ENCODE measurements at regions not wholly inside any gene's neighbourhood (a gene's known extent, or its start where the extent isn't known, plus 50 kb on each side); places are given as distances from the start of the nearest gene placed in this dataset.
"Not testable (repeated sequence)": the region's sequence is repeated elsewhere in the genome, so short reads cannot be mapped to it uniquely, and the experiment has no call there.

DNA sequence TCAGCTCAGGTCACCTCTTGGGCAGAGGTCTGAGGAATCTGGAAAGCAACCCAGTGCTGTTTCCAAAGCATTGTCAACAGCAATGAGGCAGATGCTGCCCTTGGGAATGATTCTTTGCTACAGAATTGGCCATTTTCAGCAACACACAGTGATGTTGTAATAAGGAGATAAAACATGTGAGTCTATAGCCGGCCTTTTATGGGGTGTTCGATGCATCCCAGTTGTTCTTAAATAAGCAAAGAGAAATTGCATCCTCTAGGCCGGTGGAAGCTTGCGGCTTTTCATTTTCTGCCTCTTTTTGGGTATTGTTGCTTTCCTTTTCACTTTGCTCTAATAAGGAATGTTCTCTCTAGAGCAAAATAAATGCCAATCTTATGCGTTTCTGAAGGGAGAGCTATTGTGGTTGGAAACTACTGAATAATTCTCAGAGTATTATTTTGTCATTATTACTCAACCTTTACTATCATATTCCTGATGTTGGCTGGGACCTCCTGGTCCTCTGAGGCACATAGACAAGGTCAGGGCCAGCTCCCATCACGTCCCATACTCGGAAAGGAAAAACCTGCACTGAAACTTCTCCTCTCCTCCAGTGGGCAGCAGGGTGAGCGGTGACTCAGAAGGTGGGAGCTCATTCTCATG lies 214.2 kb downstream of the CDH26 start:
- FAIRE-seq, result no peak

DNA sequence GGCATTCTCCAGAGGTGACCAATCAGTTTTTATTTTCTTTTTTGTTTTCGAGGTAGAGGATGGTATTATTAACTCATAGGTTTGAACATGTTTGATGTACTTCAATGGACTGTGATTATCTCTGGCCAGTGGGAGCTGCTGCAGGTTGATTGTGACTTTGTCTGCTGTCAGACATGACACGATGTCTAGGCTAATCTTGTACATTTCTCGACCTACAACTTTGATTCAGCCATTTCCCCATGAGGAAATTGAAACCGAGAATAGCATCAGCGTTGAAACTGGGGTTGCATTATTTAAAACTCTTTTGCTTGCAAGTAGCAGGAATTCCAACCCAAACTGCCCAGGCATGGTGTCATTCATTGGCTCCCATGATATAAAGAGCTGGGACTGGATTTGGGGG lies 218.9 kb downstream of the CDH26 start:
- FAIRE-seq, result no peak

DNA sequence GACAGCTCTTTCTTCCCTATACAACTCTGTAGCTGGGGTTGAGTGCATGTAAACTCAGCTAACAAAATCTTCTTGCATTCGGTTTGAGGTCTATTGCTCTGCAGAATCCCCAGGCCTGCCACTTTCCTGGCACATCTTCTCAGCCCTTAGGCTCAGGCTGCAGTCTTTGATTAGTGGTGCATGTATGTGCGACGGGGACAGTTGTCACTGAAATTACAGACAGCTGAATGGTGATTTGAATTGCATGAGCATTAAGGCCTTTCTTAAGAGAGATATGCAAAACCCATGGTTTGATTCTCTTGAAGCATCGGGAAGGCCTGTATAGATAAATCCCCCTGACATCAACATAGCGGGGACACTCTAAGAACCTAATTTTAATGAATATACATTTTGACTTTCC lies 222.8 kb downstream of the CDH26 start:
- FAIRE-seq, result no peak

DNA sequence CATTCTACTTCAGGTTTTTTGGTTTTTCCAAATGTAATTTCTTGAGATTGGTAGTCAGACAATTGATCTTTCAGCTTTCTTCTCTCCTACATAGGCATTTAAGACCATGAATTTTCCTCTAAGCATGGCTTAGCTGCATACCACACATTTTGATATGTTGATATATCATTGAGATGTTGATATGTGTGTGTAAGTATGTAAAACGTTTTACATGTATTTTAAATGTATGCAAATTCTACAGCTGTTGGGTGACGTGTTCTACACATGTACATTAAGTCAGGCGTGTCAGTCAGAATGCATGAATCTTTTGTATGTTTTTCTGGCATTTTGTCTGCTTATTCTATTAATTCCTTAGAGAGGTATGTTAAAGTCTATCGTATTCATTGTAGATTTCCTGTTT lies 228.2 kb downstream of the CDH26 start:
- FAIRE-seq, result no peak

DNA sequence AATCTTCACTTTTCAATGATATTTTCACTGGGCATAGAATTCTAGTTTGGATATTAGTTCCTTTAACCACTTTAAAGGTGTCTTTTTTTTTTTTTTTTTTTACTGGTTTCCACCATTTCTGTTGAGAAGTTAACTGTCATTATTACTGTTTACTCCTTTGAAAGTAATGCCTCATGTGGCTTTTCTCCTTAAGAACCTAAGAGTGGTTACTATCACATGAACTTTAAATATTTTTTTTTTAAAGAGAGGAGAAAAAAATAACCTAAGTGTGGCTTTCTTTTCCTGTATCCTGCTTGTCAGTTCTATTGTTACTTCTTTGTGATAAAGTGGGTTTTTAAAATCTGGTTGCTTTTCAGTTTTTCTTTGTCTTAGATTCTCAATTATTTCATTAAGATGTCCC lies 229.5 kb downstream of the CDH26 start:
- no peak for FAIRE-seq

DNA sequence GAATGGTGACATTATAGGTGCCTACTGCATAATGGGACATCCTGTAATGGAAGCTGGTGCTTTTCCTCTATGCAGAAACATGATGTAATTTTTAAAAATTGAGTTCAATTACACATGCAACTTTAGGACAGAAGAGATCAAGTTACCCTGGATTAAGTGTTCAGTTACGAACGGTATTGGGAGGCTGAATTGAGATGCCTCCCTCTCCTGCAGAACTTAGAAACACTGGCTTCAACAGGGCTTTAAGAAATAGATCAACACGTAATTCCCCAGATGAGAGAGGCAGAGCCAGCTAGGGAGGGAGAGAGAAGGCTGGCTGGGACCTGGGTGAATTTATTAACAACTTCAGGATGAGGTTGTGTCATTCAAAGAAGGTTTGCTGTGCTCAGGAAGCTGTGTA lies 232.8 kb downstream of the CDH26 start:
- FAIRE-seq, result no peak

DNA sequence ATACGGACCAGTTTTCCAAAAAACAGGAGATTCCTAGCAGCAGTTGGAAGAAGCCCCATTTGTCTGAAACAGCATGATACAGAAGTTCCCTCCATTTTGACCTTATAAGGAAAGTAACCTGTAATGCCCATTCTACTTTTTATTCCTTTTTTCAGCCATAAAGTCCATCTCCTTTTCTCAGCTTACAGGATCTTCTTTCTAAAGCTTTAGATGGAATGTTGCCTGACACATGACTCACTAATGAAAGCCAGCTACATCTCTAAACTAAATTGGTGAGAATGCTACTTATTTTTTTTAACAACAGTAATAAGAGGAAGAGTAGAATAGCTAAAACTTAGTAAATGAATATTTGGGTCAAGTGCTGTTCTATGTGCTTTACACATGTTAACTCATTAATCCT lies 234.1 kb downstream of the CDH26 start:
- no peak for FAIRE-seq

DNA sequence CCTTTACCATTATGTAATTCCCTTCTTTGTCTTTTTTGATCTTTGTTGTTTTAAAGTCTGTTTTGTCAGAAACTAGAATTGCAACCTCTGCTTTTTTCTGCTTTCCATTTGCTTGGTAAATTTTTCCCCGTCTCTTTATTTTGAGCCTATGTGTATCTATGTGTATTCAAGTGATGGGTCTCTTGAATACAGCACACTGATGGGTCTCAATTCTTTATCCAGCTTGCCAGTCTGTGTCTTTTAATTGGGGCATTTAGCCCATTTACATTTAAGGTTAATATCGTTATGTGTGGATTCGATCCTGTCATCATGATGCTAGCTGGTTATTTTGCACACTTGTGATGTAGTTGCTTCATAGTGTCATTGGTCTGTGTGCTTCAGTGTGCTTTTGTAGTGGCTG lies 240.9 kb downstream of the CDH26 start:
- not testable (repeated sequence) for FAIRE-seq

DNA sequence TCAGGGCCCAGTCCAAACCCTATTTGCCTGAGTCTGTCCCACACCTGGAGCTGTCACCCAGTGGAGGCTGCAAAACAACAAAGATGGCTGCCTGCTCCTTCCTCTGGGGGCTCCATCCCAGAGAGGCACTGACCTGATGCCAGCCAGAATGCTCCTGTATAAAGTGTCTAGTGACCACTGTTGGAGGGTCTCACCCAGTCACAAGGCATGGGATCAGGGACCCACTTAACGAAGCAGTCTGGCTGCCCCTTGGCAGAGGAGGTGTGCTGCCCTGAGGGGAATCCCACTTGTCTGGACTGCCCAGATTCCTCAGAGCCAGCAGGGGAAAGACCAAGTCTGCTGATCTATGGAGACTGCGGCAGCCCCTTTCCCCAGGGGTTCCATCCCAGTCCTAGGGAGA lies 241.6 kb downstream of the CDH26 start:
- FAIRE-seq, result no peak

DNA sequence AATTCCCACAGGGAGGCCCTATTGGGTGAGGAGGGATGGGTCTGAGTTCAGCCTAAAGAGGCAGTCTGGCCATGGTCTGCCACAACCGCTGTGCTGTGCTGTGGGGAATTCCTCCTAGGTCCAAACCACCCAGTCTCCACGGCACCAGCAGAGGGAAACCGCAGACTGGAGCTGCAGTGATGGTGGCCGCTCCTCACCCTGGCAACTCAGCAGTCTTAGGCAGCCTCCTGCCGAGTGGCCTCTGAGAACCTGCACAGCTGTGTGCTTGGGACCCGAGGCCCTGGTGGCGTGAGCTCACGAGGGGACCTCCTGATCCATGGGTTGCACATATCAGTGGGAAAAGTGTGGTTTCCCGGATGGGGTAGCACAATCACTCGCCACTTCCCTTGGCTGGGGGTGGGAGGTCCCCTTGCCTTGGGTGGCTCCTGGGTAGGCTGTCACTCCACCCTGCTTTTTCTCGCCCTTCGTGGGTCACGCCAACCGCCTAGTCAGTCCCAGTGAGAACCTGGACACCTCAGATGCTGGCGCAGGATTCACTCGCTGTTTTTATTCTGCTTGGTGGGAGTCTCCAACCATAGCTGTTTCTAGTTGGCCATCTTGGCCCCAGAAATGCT lies 242.2 kb downstream of the CDH26 start:
- FAIRE-seq, result no peak

DNA sequence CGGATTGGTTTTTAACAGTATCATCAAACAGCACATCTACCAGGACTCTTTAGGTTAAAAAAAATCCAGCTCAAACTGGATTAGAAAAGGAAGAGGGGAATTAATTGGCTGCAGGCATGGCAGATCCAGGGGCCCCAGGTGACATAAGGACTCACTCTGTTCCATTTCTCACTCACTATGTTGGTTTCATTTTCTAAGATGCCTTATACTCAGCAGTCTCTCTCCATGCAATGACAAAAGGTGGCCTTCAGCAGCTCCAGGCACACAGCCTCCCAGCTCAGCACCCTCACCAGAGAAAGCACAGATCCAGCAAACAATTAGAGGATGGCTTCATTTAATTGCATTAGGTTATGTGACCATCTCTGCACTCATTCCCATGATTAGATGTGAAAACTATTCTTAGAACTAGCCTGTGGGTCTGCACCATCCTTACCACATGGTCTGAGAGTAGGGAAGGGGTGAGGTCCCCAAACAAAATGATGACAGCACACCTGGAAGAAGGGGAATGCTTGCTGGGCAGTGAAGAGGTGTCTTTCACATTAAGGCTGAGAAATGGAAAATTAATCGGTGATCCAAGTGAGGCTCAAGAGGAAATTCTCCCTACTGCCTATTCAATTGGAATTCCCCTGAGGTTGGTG lies 243.1 kb downstream of the CDH26 start:
- FAIRE-seq, result no peak

DNA sequence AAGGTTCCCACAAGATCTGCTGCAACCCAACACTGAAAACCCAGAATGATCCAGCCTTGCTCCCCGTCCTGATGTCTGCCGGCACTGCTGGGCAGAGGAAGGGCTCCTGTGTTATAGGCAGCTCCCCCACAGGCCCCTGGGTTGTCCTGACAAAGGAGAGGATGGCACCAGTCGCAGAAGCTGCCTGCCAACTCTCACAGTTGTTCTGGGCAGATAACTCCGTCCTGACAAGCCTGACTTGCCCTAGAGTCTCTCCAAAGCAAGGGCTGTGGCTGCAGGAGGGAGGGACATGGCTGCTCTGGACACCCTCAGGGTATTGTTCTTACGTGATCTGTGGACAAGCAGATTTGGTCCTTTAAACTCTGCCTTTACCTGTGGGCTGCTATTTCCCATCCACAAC lies 243.8 kb downstream of the CDH26 start:
- no peak for FAIRE-seq

DNA sequence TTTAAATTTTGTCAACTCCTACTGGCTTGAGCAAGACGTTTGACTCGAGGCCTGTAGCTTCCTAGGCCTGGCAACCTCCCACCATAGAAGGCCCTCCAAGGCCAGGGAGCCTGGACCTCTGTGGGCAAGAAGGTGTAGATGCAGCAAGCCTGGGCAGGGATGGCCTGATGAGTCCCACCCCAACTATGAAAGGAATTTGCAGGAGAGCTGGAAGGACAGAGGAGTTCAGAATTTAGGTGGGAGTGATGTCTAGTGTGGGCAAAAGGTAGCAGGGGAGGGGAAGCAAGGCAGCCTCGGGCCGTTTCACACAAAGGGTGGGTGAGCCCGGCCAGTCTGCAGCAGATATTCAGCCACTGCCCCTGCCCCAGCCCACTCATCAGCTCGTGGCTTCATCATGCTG lies 245.2 kb downstream of the CDH26 start:
- FAIRE-seq, result no peak

DNA sequence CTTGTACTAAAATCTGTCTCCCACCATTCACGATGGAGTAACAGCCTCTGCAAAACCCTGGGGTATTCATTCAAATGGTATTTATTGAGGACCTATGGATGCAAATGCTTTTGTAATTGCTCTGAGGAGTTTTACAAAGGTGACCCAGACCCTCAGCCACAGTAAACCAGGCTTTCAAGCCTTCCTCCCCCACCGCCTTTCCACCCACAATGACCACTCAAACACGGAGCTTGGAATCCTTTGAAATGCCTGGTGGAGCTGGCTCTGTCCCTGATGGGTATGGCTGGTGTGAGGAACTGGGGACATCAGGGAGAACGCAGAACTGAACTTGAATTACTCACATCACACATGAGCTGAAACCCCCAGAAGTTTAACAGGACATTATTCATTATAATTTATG lies 246.4 kb downstream of the CDH26 start:
- no peak for FAIRE-seq

DNA sequence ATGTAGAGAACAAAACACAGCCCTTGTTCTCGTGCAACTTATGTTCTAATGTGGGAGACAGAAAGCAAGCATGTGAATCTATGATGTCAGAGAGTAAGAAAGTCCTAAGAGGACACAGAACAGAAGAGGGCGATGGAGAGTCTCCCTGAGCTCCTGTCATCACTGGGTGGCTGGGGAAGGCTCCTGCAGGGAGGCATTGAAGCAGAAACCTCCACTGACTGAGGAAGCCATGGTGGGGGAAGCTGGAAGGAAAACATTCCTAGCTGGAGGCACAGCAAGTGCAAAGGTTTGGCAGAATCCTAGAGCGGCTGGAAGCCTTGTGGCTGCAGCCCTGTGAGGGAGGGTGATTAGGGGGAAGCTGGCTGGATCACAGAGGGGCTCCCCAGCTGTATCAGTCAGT lies 248.0 kb downstream of the CDH26 start:
- no peak for FAIRE-seq

DNA sequence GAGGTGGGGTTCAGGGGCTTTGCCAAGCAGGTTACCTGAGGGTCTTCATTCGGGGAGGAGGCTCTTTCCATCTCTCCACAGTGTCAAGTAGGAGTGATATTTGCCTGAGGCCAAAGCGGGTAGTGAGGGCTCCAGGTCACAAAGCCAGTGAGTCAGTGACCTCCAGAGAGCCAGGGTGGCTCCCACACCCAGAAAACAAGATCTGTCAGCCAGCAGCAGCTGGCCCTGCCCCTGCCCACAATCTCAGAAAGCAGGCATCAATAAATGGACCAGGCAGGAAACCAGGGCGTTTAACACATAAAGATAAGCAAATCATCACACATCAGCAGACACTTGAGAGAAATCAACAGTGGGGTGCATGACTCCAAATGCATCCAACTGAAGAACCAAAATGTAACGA lies 250.8 kb downstream of the CDH26 start:
- no peak for FAIRE-seq

DNA sequence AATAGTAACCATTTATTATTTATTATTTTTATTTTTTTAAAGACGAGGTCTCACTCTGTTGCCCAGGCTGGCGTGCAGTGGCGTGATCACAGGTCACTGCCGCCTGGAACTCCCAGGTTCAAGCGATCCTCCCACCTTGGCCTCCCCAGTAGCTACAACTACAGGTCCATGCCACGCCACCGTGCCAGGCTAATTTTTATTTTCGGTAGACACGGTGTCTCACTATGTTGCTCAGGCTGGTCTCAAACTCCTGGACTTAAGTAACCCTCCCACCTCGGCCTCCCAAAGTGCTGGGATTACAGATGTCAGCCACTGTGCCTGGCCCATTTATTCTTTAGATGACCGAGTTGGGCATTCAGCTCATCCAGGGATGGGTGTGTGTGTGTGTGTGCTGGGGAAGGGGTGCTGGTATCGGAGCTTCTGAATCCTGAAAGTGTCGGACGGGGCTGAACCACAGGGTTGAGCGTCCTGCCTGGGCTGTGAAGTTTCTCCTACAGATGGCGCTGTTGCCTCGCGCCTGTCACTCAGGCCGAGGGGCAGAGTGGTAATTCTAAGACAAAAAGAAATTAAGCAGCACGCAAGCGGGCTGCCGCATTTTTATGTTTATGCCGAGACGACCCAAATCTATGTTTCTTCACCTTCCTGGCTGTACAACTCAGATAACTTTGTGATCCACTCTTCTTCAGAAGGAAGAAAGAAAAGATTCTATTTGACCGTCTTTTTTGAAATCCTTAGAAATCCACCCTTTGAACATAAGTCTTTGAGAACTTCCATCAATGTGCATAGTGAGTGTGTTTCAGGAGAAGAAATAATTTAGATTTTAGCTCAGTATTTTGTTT lies 252.8 kb downstream of the CDH26 start:
- FAIRE-seq, result no peak

DNA sequence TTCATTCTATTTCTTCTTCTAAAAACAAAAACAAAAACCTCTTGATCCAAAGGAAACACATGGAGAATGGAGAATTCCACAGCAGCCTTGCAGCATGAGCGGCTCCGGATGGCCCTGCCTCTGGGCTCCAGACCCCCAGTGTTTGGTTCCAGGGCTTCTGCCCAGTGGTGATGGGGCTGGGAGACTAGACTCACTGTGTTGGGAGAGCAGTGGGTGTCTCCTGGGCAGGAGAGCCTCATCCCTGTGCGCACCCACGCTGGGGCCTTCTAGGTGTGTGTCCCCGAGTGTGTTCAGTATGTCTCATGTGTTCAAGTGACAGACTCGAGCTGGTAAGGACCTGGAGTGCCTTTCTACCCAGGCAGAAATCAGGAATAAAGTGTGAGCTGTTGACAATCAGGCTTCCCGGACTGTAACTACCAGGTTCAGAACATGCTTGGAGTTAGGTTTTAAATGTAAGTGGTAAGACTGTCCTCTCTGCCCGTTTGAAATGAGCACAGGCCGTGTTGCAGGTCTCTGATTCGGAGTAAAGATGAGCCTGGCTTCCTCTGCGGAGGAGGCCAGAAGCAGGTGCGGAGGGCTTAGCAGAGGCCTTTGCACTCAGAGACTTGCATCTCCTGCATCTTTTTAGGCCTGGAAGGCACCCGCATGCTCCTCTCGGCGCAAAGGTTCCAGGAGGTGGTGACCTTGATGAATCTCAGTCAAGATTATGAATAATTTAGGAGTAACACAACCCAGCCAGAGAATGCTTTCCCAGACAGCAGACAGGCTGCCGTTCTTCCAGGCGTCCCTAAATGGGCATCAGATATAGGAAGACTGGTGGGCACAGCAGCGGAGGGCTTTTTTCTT lies 253.6 kb downstream of the CDH26 start:
- FAIRE-seq, result no peak

DNA sequence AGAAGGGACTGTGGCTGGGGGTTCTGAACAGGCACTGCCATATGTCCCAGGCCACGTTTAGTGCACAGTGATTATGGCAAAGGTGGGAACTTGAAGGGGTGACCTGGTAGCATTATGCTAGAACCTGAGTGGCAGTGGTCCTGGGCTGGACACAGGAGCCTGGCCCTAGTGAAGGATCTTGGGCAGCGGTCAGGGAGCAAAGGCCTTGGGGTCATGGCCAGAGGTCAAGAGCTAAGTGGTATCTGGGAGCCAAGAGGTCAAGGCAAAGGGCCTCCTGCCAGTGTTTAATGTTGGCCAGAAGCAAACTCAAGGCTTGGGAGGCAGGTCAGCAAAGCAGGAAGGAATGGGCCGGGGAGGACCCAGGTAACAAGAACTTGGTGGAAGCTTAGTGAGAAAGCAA lies 254.5 kb downstream of the CDH26 start:
- FAIRE-seq, result no peak

DNA sequence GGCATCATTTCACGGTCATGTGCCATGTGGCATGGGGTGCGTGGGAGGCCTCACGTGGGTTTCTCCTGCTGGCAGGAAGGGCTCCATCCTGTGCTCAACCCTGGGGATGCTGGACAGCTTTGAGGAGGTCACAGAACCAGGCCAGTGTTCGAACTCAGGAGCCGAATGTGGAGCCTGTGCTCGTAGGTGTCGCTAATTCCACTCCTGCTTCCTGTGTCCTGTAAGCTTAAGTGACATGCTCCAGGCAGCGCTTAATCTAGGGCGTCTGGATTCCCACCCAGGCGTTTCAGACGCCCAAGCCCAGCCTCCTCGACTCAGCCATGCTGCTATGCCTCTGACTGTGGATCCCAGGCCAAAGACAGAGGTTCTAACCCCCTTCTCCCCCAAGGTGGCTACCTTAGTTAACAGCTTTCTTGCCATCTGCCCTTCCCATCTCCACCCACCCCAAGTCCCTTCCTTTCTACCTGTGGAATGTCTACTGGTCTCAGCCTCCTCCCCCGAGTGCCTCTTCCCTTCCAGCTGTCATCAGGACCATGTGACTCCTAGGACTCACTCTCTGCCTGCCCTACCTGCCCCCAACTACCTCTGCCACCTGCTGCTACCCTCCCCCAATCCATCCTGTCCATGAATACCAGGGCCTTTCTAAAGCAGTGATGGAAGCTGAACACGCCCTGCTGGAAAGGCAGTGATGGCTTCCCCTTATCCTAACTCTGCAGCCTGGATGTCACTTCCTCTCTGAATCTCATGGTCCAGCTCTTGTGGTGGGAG lies 255.1 kb downstream of the CDH26 start:
- no peak for FAIRE-seq

DNA sequence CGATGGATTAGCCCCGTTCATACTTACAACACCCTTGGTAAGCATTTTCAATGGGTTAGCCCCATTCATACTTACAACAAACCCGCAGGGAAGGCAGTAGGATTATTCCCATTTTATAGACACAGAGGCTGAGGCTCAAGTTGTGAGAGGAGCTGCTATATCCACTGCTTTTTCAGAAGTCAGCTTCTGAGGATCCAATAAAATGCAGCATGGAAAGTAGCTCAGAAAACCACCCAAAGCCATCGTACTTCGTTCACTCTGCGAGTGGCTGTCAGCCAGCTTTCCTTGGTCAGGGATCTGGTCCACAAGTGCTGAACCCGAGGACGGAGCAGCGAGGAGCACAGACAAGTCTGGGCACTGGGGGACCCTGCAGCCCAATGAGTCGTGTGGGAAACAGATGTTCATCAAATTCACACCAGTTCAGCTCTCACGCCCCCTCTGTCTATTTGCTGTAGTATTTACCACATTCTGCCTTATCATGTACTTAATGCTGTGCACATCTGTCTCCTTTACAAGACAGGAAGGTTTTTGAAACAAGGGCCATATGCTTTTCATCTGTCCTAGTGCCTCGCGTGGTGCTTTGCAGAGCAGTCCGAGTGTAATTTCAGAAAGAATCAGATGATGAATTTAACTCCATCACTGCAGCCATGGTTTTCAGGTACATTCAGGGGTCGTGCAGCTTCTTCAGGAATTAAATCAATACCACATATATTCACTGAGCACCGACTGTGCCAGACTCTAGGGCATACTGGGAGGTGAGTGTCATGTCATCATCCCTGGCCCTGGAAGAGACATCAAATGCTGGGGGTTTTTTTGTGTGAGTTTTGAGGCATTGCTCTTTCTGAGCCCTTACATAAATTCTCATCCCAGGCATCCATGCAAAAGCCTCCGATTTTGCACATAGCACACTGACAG lies 256.9 kb downstream of the CDH26 start:
- FAIRE-seq, result no peak
